ENCODE measurements at regions not wholly inside any gene's neighbourhood (a gene's known extent, or its start where the extent isn't known, plus 50 kb on each side); places are given as distances from the start of the nearest gene placed in this dataset.

GRCh38 chr6:18724056-18724455 is 336.9 kb downstream of the RNF144B start:
- Histone ChIP-seq H3K27me3 (replicated peaks in 1 of 4; ENCODE audit: control insufficient read depth in 3 of 4, extremely low read depth in 1 of 4, insufficient read depth in 3 of 4, low read length in 3 of 4) (no peaks in the 10 kb centered on the region), H3K79me2 (ENCODE audit: control insufficient read depth in 1 of 2, insufficient read depth in 2 of 2, low read length in 2 of 2) (no peaks in the 10 kb centered on the region), H3K4ac (replicated peaks; ENCODE audit: insufficient read length, low read depth, low read length) (no peak overlapping the region), H2BK120ac (replicated peaks; ENCODE audit: low read depth, low read length) (no peak overlapping the region), H3K27ac (ENCODE audit: low read depth, low read length) (no peak overlapping the region), H3K36me3 (ENCODE audit: control insufficient read depth in 2 of 4, insufficient read depth in 4 of 4, low read length in 3 of 4) (no peaks in the 10 kb centered on the region), H3K56ac (replicated peaks; ENCODE audit: insufficient read length, low read depth, low read length) (no peak overlapping the region), H4K20me1 (replicated peaks in 1 of 2; ENCODE audit: control insufficient read depth in 1 of 2, insufficient read depth in 2 of 2, low read length in 2 of 2) (no peaks in the 10 kb centered on the region), H2BK15ac (ENCODE audit: low read length) (no peak overlapping the region), H2AFZ (ENCODE audit: low read length) (no peak overlapping the region), H2AK5ac (ENCODE audit: low read depth, low read length) (no peak overlapping the region), H4K91ac (replicated peaks; ENCODE audit: insufficient read length, low read length) (no peak overlapping the region), H3K18ac (ENCODE audit: extremely low read depth, low read length) (no peak overlapping the region), H2BK12ac (ENCODE audit: low read depth, low read length) (no peak overlapping the region), H3K9me3 (ENCODE audit: insufficient read depth in 2 of 2, low read depth in 1 of 2, low read length in 1 of 2) (0 out of 4 replicates have a peak, but pooled peaks cover 0 to 4% of the 10 kb centered on the region in 2 experiments), H3K14ac (ENCODE audit: insufficient read length) (no peak overlapping the region), H4K5ac (ENCODE audit: insufficient read length, low read depth, low read length) (no peak overlapping the region), H2BK5ac (ENCODE audit: low read depth, low read length) (no peak overlapping the region), H3K9ac (replicated peaks in 1 of 4; ENCODE audit: extremely low read depth in 1 of 4, low read depth in 3 of 4, low read length in 3 of 4) (no peak overlapping the region), H3K23me2 (ENCODE audit: low read depth, low read length) (no peaks in the 10 kb centered on the region), H3K23ac (ENCODE audit: insufficient read length) (no peak overlapping the region), H2BK20ac (ENCODE audit: low read length) (no peak overlapping the region), H3K79me1 (ENCODE audit: low read depth, low read length) (no peaks in the 10 kb centered on the region), H4K8ac (ENCODE audit: extremely low read depth, insufficient read depth, low read length) (no peak overlapping the region), H3K4me3 (ENCODE audit: extremely low read depth in 1 of 4, insufficient read depth in 2 of 4, low read depth in 3 of 4, low read length in 4 of 4) (no peak overlapping the region), H3K4me2 (ENCODE audit: insufficient read depth in 1 of 2, low read depth in 2 of 2, low read length in 2 of 2) (no peak overlapping the region), H3K4me1 (replicated peaks in 1 of 4; ENCODE audit: control insufficient read depth in 3 of 4, insufficient read depth in 4 of 4, low read length in 3 of 4) (no peaks in the 10 kb centered on the region)
- CTCF ChIA-PET (ENCODE audit: partially characterized antibody), result interaction anchor here (0.8 to 1.4 kb wide), 2 partner anchors 26 to 185 kb away, joined by 3 to 4 read pairs; no protein-coding TSS in a partner anchor
- POLR2A ChIA-PET (ENCODE audit: partially characterized antibody), result no interaction called here
- WGBS, 2 experiments (ENCODE audit: extremely low coverage in 1 of 2, insufficient coverage in 1 of 2, insufficient read length in 1 of 2, insufficient replicate concordance in 2 of 2, low coverage in 1 of 2, low lambda C conversion rate in 2 of 2, missing lambda C conversion rate in 1 of 2), result 94 to 100% methylated on average over 1 to 3 of the region's 3 CpGs
- DNase-seq (ENCODE audit: low read depth in 1 of 2, low spot score in 2 of 2) (no peak), FAIRE-seq (no peak)
- TF ChIP-seq NRF1 (IDR thresholded peaks at IDR 0.05; ENCODE audit: low read depth, low read length), result no peak
- no peak for TF ChIP-seq EP300 (IDR thresholded peaks at IDR 0.05; ENCODE audit: borderline replicate concordance in 1 of 2, low read depth in 2 of 2, low read length in 2 of 2)
- TF ChIP-seq HDAC2 (IDR thresholded peaks at IDR 0.05; ENCODE audit: borderline replicate concordance in 1 of 2, low read depth in 2 of 2, low read length in 2 of 2), result no peak
- TF ChIP-seq JUND (IDR thresholded peaks at IDR 0.05; ENCODE audit: low read length), result no peak
- no peak for TF ChIP-seq POLR2AphosphoS5 (IDR thresholded peaks at IDR 0.05; ENCODE audit: low read depth, low read length)
- no peak for TF ChIP-seq KDM1A (IDR thresholded peaks at IDR 0.05; ENCODE audit: borderline replicate concordance, low read length)
- TF ChIP-seq USF2 (IDR thresholded peaks at IDR 0.05; ENCODE audit: low read length), result no peak
- TF ChIP-seq SIRT6 (IDR thresholded peaks at IDR 0.05; ENCODE audit: low read length), result no peak
- TF ChIP-seq ATF2 (IDR thresholded peaks at IDR 0.05; ENCODE audit: low read length), result no peak
- TF ChIP-seq BCL11A (IDR thresholded peaks at IDR 0.05; ENCODE audit: low read depth in 2 of 2, low read length in 2 of 2), result no peak

All from H1 (cell line).